H1 (cell line): ENCODE measurements at regions not wholly inside any gene's neighbourhood (a gene's known extent, or its start where the extent isn't known, plus 50 kb on each side); places are given as distances from the start of the nearest gene placed in this dataset.

Experiments used
- CTCF ChIA-PET: fragments of 300-600 bp; sonication (Branson Sonifier 250); formaldehyde crosslinking; loops from one replicate; lab custom pipeline; 2021; ENCODE audit not compliant: partially characterized antibody; lab: Charles Lee
- POLR2A ChIA-PET: fragments of 300-600 bp; sonication (Branson Sonifier 250); formaldehyde crosslinking; loops from one replicate; lab custom pipeline; 2021; ENCODE audit warnings: inconsistent platforms; ENCODE audit not compliant: partially characterized antibody; lab: Charles Lee
- DNase-seq, 2 experiments: peaks; one replicate each; pipeline versions ENCODE4 v3.0.0 to v3.0.0-alpha.2; 2010 to 2022; ENCODE audit warnings: low spot score in 2 of 2, low read depth in 1 of 2, mixed read lengths in 1 of 2
- FAIRE-seq: peaks from 2 replicates; lab custom pipeline; 2011; peaks lifted over from hg19 to GRCh38; lab: Jason Lieb, UNC
- H2AFZ ChIP-seq: 2 replicates; pipeline ENCODE4 v1.8.1; 2012; ENCODE audit warnings: low read length, inconsistent platforms
- H2AK5ac ChIP-seq: 2 replicates; pipeline ENCODE4 v1.6.1; 2013; ENCODE audit warnings: low read depth, low read length
- H2BK120ac ChIP-seq: replicated peaks from 2 replicates; pipeline ENCODE3; 2013; ENCODE audit warnings: low read depth, low read length, inconsistent platforms
- H2BK12ac ChIP-seq: 2 replicates; pipeline ENCODE4 v1.6.1; 2013; ENCODE audit warnings: low read depth, low read length
- H2BK15ac ChIP-seq: 2 replicates; pipeline ENCODE4 v1.6.1; 2013; ENCODE audit warnings: low read length
- H2BK20ac ChIP-seq: 2 replicates; pipeline ENCODE4 v1.6.1; 2013; ENCODE audit warnings: low read length
- H2BK5ac ChIP-seq: 2 replicates; pipeline ENCODE4 v1.6.1; 2013; ENCODE audit warnings: low read depth, low read length
- H3K14ac ChIP-seq: 2 replicates; pipeline ENCODE4 v1.6.1; 2013; ENCODE audit warnings: inconsistent platforms; ENCODE audit not compliant: insufficient read length
- H3K18ac ChIP-seq: 2 replicates; pipeline ENCODE4 v1.6.1; 2013; ENCODE audit warnings: low read length; ENCODE audit errors: extremely low read depth
- H3K23ac ChIP-seq: 2 replicates; pipeline ENCODE4 v1.6.1; 2013; ENCODE audit warnings: inconsistent platforms; ENCODE audit not compliant: insufficient read length
- H3K23me2 ChIP-seq: 2 replicates; pipeline ENCODE4 v1.6.1; 2013; ENCODE audit warnings: low read depth, low read length
- H3K27ac ChIP-seq: 2 replicates; pipeline ENCODE4 v1.6.1; 2011; ENCODE audit warnings: low read depth, low read length, inconsistent platforms
- H3K27me3 ChIP-seq, 4 experiments: replicated peaks in 1 of 4; 1 replicate in 1 of 4; 2 replicates in 3 of 4; pipeline versions ENCODE4 v1.6.1 to v1.8.1; 2011 to 2013; ENCODE audit warnings: low read length in 3 of 4, mild to moderate bottlenecking in 3 of 4, inconsistent platforms in 2 of 4, mixed read lengths in 2 of 4, moderate library complexity in 1 of 4; ENCODE audit not compliant: control insufficient read depth in 3 of 4, insufficient read depth in 3 of 4; ENCODE audit errors: extremely low read depth in 1 of 4
- H3K36me3 ChIP-seq, 4 experiments: 2 replicates each; pipeline versions ENCODE4 v1.6.1 to v1.8.1; 2011 to 2013; ENCODE audit warnings: mild to moderate bottlenecking in 4 of 4, low read length in 3 of 4, moderate library complexity in 2 of 4, control low read depth in 1 of 4, inconsistent platforms in 1 of 4; ENCODE audit not compliant: insufficient read depth in 4 of 4, control insufficient read depth in 2 of 4
- H3K4ac ChIP-seq: replicated peaks from 2 replicates; pipeline ENCODE3; 2013; ENCODE audit warnings: low read length, low read depth, mixed read lengths, inconsistent platforms; ENCODE audit not compliant: insufficient read length
- H3K4me1 ChIP-seq, 4 experiments: replicated peaks in 1 of 4; 1 replicate in 1 of 4; 2 replicates in 3 of 4; pipeline versions ENCODE4 v1.6.1 to v1.8.1; 2011 to 2013; ENCODE audit warnings: low read length in 3 of 4, inconsistent platforms in 2 of 4, mixed read lengths in 1 of 4; ENCODE audit not compliant: insufficient read depth in 4 of 4, control insufficient read depth in 3 of 4
- H3K4me2 ChIP-seq, 2 experiments: 2 replicates each; pipeline versions ENCODE4 v1.6.1 to v1.8.1; 2011 to 2013; ENCODE audit warnings: low read depth in 2 of 2, low read length in 2 of 2, control low read depth in 1 of 2, inconsistent platforms in 1 of 2, mild to moderate bottlenecking in 1 of 2; ENCODE audit not compliant: insufficient read depth in 1 of 2
- H3K4me3 ChIP-seq, 4 experiments: fragments of 200-600, 300-600 bp in 1 of 4; sonication (generic), shearing (Covaris generic), sonication (Bioruptor Twin) in 1 of 4; 2 replicates each; pipeline versions ENCODE4 v1.5.1 to v1.8.1; 2011 to 2016; ENCODE audit warnings: low read length in 4 of 4, low read depth in 3 of 4, control low read depth in 2 of 4, inconsistent platforms in 2 of 4, mild to moderate bottlenecking in 2 of 4, mixed read lengths in 1 of 4, moderate library complexity in 1 of 4; ENCODE audit not compliant: insufficient read depth in 2 of 4; ENCODE audit errors: extremely low read depth in 1 of 4
- H3K56ac ChIP-seq: replicated peaks from 2 replicates; pipeline ENCODE3; 2013; ENCODE audit warnings: low read depth, mild to moderate bottlenecking, mixed read lengths, low read length, inconsistent platforms; ENCODE audit not compliant: insufficient read length
- H3K79me1 ChIP-seq: 2 replicates; pipeline ENCODE4 v1.6.1; 2013; ENCODE audit warnings: low read depth, low read length, control low read depth
- H3K79me2 ChIP-seq, 2 experiments: 2 replicates each; pipeline versions ENCODE4 v1.6.1 to v1.8.1; 2012 to 2013; ENCODE audit warnings: low read length in 2 of 2, mild to moderate bottlenecking in 2 of 2, inconsistent platforms in 1 of 2; ENCODE audit not compliant: insufficient read depth in 2 of 2, control insufficient read depth in 1 of 2
- H3K9ac ChIP-seq, 4 experiments: replicated peaks in 1 of 4; 1 replicate in 1 of 4; 2 replicates in 3 of 4; pipeline versions ENCODE4 v1.6.1 to v1.8.1; 2011 to 2013; ENCODE audit warnings: low read depth in 3 of 4, low read length in 3 of 4, control low read depth in 2 of 4, mild to moderate bottlenecking in 2 of 4, moderate library complexity in 2 of 4, inconsistent platforms in 1 of 4; ENCODE audit errors: extremely low read depth in 1 of 4
- H3K9me3 ChIP-seq, 2 experiments: 2 replicates each; pipeline versions ENCODE4 v1.6.1 to v1.8.1; 2012 to 2013; ENCODE audit warnings: mild to moderate bottlenecking in 2 of 2, moderate library complexity in 2 of 2, control low read depth in 1 of 2, inconsistent platforms in 1 of 2, low read depth in 1 of 2, low read length in 1 of 2, mixed read lengths in 1 of 2; ENCODE audit not compliant: insufficient read depth in 2 of 2
- H4K20me1 ChIP-seq, 2 experiments: replicated peaks in 1 of 2; 2 replicates each; pipeline versions ENCODE3 to v1.8.1; 2011 to 2013; ENCODE audit warnings: inconsistent platforms in 2 of 2, low read length in 2 of 2, mild to moderate bottlenecking in 1 of 2; ENCODE audit not compliant: insufficient read depth in 2 of 2, control insufficient read depth in 1 of 2
- H4K5ac ChIP-seq: 2 replicates; pipeline ENCODE4 v1.6.1; 2013; ENCODE audit warnings: low read length, low read depth, mixed read lengths, inconsistent platforms; ENCODE audit not compliant: insufficient read length
- H4K8ac ChIP-seq: 2 replicates; pipeline ENCODE4 v1.8.0; 2013; ENCODE audit warnings: mild to moderate bottlenecking, moderate library complexity, low read length, inconsistent platforms; ENCODE audit not compliant: insufficient read depth; ENCODE audit errors: extremely low read depth
- H4K91ac ChIP-seq: replicated peaks from 2 replicates; pipeline ENCODE3; 2013; ENCODE audit warnings: low read length, mixed read lengths, inconsistent platforms; ENCODE audit not compliant: insufficient read length
- BCL11A ChIP-seq, 2 experiments: IDR thresholded peaks; one replicate each; pipeline ENCODE4 v1.6.1; 2011; ENCODE audit warnings: low read depth in 2 of 2, low read length in 2 of 2, mild to moderate bottlenecking in 2 of 2
- EP300 ChIP-seq, 2 experiments: IDR thresholded peaks; 1 replicate in 1 of 2; 2 replicates in 1 of 2; pipeline ENCODE4 v1.6.1; 2011 to 2012; ENCODE audit warnings: low read depth in 2 of 2, low read length in 2 of 2, mild to moderate bottlenecking in 2 of 2, borderline replicate concordance in 1 of 2, inconsistent platforms in 1 of 2, moderate library complexity in 1 of 2
- KDM5A ChIP-seq: fragments of 200-600 bp; IDR thresholded peaks from 2 replicates; pipeline ENCODE4 v1.7.1; 2012; ENCODE audit warnings: mild to moderate bottlenecking, low read length, inconsistent platforms, mixed read lengths
- POLR2AphosphoS5 ChIP-seq: IDR thresholded peaks from 2 replicates; pipeline ENCODE4 v1.6.1; 2011; ENCODE audit warnings: low read depth, low read length
- WGBS, 2 experiments: shearing (Covaris generic) in 1 of 2; methylation state at CpG; one replicate each; pipeline versions ENCODE4 v1.1.6 to v1.1.7; 2013 to 2015; ENCODE audit warnings: low lambda C conversion rate in 2 of 2, mixed read lengths in 2 of 2, inconsistent platforms in 1 of 2, low coverage in 1 of 2, missing lambda C conversion rate in 1 of 2; ENCODE audit not compliant: insufficient replicate concordance in 2 of 2, insufficient coverage in 1 of 2, insufficient read length in 1 of 2; ENCODE audit errors: extremely low coverage in 1 of 2, missing lambda C conversion rate in 1 of 2; 5-methylcytosine and 5-hydroxymethylcytosine counted together

DNA sequence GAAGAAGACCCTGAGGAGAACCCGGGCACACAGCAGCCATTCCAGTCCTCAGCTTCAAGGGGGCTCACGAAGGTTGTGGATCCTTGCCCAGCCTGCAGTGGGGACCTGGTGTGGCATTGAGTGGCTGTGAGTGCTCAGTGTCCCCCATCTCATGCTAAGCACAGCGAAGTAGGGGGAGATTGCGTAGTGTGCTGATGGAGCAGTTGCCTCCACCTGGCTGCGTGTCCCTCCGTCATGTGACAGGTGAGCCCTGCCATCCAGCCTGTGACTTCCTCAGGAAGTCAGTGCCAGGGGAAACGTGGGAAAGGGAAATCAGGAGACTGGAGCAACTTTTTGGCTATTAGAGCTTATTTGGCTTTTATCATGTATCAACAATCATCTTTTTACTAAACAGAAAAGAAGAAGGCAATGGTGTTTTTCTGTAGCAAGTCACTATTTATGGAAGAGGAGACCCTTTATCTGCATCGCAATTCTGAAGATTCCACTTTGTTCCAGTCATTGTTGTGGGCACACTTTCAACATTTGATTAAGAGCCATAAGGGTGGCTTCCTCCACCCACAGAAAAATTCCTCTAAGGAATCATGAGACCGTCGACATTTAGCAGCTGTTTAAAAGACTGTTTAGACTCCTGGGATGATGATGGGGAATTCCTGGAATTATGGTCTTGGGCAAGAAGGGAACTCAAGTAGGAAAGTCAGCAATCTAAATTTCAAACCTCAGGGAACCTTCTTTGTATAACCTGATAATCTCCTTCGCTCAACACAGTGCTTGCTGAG lies 126.8 kb upstream of the SPATA13 start:
- no peak overlapping the region for H2BK12ac ChIP-seq
- no peaks in the 10 kb centered on the region for H3K36me3 ChIP-seq
- no peak overlapping the region for H3K9ac ChIP-seq
- no peak overlapping the region for H2BK15ac ChIP-seq
- no peak overlapping the region for H4K5ac ChIP-seq
- H3K9me3 ChIP-seq = no peaks in the 10 kb centered on the region
- H3K79me1 ChIP-seq = no peaks in the 10 kb centered on the region
- H2BK5ac ChIP-seq = no peak overlapping the region
- H2AFZ ChIP-seq = no peak overlapping the region
- H4K8ac ChIP-seq = no peak overlapping the region
- H4K91ac ChIP-seq = no peak overlapping the region
- no peaks in the 10 kb centered on the region for H4K20me1 ChIP-seq
- FAIRE-seq (peak; percentile 42), DNase-seq (no peak)
- H3K56ac ChIP-seq = no peak overlapping the region
- no peak overlapping the region for H2BK20ac ChIP-seq
- ChIA-PET POLR2A (no interaction called here), CTCF (interaction anchor here (0.6 to 3.4 kb wide), 6 partner anchors 12 to 186 kb away, joined by 3 to 12 read pairs (median 4); no protein-coding TSS in a partner anchor)
- no peak overlapping the region for H3K27ac ChIP-seq
- peaks cover 0 to 6% (median 5%) of the 10 kb centered on the region in 4 experiments; a peak in 4 of 7 replicates for H3K27me3 ChIP-seq
- H3K14ac ChIP-seq = no peak overlapping the region
- H3K23ac ChIP-seq = no peak overlapping the region
- H3K79me2 ChIP-seq = no peaks in the 10 kb centered on the region
- H3K4me1 ChIP-seq = peaks cover 0 to 2% (median 0%) of the 10 kb centered on the region in 4 experiments; a peak in 2 of 7 replicates
- H3K4ac ChIP-seq = peak overlapping the region; percentile 14
- H2BK120ac ChIP-seq = no peak overlapping the region
- no peak overlapping the region for H3K4me3 ChIP-seq
- H3K23me2 ChIP-seq = no peaks in the 10 kb centered on the region
- no peak overlapping the region for H3K18ac ChIP-seq
- H2AK5ac ChIP-seq = no peak overlapping the region
- 79% methylated on average over 11 of the region's 11 CpGs; no CpG with 5 or more reads in 1 of the 2 experiments for WGBS, 2 experiments
- no peak overlapping the region for H3K4me2 ChIP-seq
- TF ChIP-seq EP300 (IDR thresholded peaks at IDR 0.05; ENCODE audit: borderline replicate concordance in 1 of 2, low read depth in 2 of 2, low read length in 2 of 2) = no peak
- no peak for TF ChIP-seq KDM5A
- TF ChIP-seq BCL11A (IDR thresholded peaks at IDR 0.05; ENCODE audit: low read depth in 2 of 2, low read length in 2 of 2) = no peak
- no peak for TF ChIP-seq POLR2AphosphoS5
